Subcutaneous abdominal adipose tissue (tissue), 5 donors: ENCODE measurements at regions not wholly inside any gene's neighbourhood (a gene's known extent, or its start where the extent isn't known, plus 50 kb on each side); places are given as distances from the start of the nearest gene placed in this dataset.
"Not testable (repeated sequence)": the region's sequence is repeated elsewhere in the genome, so short reads cannot be mapped to it uniquely, and the experiment has no call there.

Experiments used
- H3K27ac ChIP-seq: one replicate; pipeline ENCODE4 v1.7.0; 2013; ENCODE audit warnings: low read depth, mild to moderate bottlenecking, inconsistent platforms, low read length, moderate library complexity
- H3K27me3 ChIP-seq, 5 donors: one replicate each; pipeline ENCODE4 v1.7.0; 2013; ENCODE audit warnings: low read length in 5 of 5, inconsistent platforms in 1 of 5; ENCODE audit not compliant: control insufficient read depth in 5 of 5, insufficient read depth in 4 of 5
- H3K36me3 ChIP-seq, 5 donors: one replicate each; pipeline ENCODE4 v1.7.0; 2013; ENCODE audit warnings: low read length in 5 of 5; ENCODE audit not compliant: control insufficient read depth in 5 of 5, insufficient read depth in 5 of 5
- H3K4me1 ChIP-seq, 5 donors: one replicate each; pipeline ENCODE4 v1.7.0; 2013; ENCODE audit warnings: low read length in 5 of 5, mild to moderate bottlenecking in 3 of 5, moderate library complexity in 1 of 5; ENCODE audit not compliant: control insufficient read depth in 5 of 5, insufficient read depth in 5 of 5
- H3K4me3 ChIP-seq, 5 donors: one replicate each; pipeline ENCODE4 v1.7.0; 2013; ENCODE audit warnings: low read length in 5 of 5, low read depth in 1 of 5
- H3K9ac ChIP-seq, 5 donors: one replicate each; pipeline ENCODE4 v1.7.0; 2013; ENCODE audit warnings: low read length in 5 of 5, mild to moderate bottlenecking in 4 of 5, moderate library complexity in 3 of 5
- H3K9me3 ChIP-seq, 5 donors: one replicate each; pipeline ENCODE4 v1.7.0; 2013; ENCODE audit warnings: low read length in 5 of 5; ENCODE audit not compliant: control insufficient read depth in 5 of 5
- donor health status: healthy.
- donor health status: healthy.
- donor health status: healthy.
- donor health status: healthy.
- donor health status: healthy.

GRCh38 chr3:33937628-33938027 lies 139.2 kb downstream of the PDCD6IP start:
- Histone ChIP-seq H3K4me1 (no peaks in the 10 kb centered on the region), H3K9ac (no peak overlapping the region), H3K27me3 (no peaks in the 10 kb centered on the region), H3K36me3 (no peaks in the 10 kb centered on the region), H3K27ac (no peak overlapping the region), H3K4me3 (no peak overlapping the region), H3K9me3 (no peaks in the 10 kb centered on the region)

- no peaks in the 10 kb centered on the region for H3K36me3 ChIP-seq
- H3K9me3 ChIP-seq, result no peaks in the 10 kb centered on the region
- H3K4me3 ChIP-seq, result no peak overlapping the region
- H3K9ac ChIP-seq, result no peak overlapping the region
- no peak overlapping the region for H3K27ac ChIP-seq
- no peaks in the 10 kb centered on the region for H3K4me1 ChIP-seq
- no peaks in the 10 kb centered on the region for H3K27me3 ChIP-seq
Observed at GRCh38 chr3:33940149-33940548, 141.7 kb downstream of the PDCD6IP start.

- H3K9ac ChIP-seq, result no peak overlapping the region
Observed at GRCh38 chr3:33940736-33941135, 142.3 kb downstream of the PDCD6IP start.

GRCh38 chr3:33941804-33942203 lies 143.4 kb downstream of the PDCD6IP start:
- no peak overlapping the region for H3K27ac ChIP-seq
- H3K9ac ChIP-seq, result no peak overlapping the region
- H3K27me3 ChIP-seq, result no peaks in the 10 kb centered on the region
- H3K4me3 ChIP-seq, result no peak overlapping the region
- H3K9me3 ChIP-seq, result no peaks in the 10 kb centered on the region
- no peaks in the 10 kb centered on the region for H3K36me3 ChIP-seq
- H3K4me1 ChIP-seq, result no peaks in the 10 kb centered on the region

More at GRCh38 chr3:33940736-33941135, 142.3 kb downstream of the PDCD6IP start:
- H3K4me3 ChIP-seq, result no peak overlapping the region
- H3K27me3 ChIP-seq, result no peaks in the 10 kb centered on the region
- no peaks in the 10 kb centered on the region for H3K36me3 ChIP-seq
- no peak overlapping the region for H3K27ac ChIP-seq
- H3K4me1 ChIP-seq, result no peaks in the 10 kb centered on the region
- H3K9me3 ChIP-seq, result no peaks in the 10 kb centered on the region

GRCh38 chr3:33942483-33943150 lies 144.2 kb downstream of the PDCD6IP start:
- H3K27ac ChIP-seq, result no peak overlapping the region
- no peaks in the 10 kb centered on the region for H3K9me3 ChIP-seq
- H3K36me3 ChIP-seq, result no peaks in the 10 kb centered on the region
- H3K4me3 ChIP-seq, result no peak overlapping the region
- H3K27me3 ChIP-seq, result no peaks in the 10 kb centered on the region
- H3K9ac ChIP-seq, result no peak overlapping the region
- no peaks in the 10 kb centered on the region for H3K4me1 ChIP-seq

- H3K36me3 ChIP-seq, result no peaks in the 10 kb centered on the region
- no peaks in the 10 kb centered on the region for H3K4me1 ChIP-seq
- H3K27me3 ChIP-seq, result peaks cover 0 to under 1% (median 0%) of the 10 kb centered on the region in 5 donors
- no peak overlapping the region for H3K27ac ChIP-seq
- H3K9me3 ChIP-seq, result no peaks in the 10 kb centered on the region
- no peak overlapping the region for H3K9ac ChIP-seq
- H3K4me3 ChIP-seq, result no peak overlapping the region
Observed at GRCh38 chr3:33943277-33943676, 144.8 kb downstream of the PDCD6IP start.

- not testable (repeated sequence) for H3K27me3 ChIP-seq, H3K27ac ChIP-seq, H3K36me3 ChIP-seq, H3K4me3 ChIP-seq, H3K9me3 ChIP-seq, H3K9ac ChIP-seq, H3K4me1 ChIP-seq
Observed at GRCh38 chr3:33946612-33947011, 148.2 kb downstream of the PDCD6IP start.

- Histone ChIP-seq H3K9ac (no peak overlapping the region), H3K4me3 (no peak overlapping the region), H3K36me3 (no peaks in the 10 kb centered on the region), H3K27me3 (peaks cover 0 to 5% (median 0%) of the 10 kb centered on the region in 5 donors), H3K27ac (no peak overlapping the region), H3K9me3 (no peaks in the 10 kb centered on the region), H3K4me1 (no peaks in the 10 kb centered on the region)
Observed at GRCh38 chr3:33947272-33948195, 149.1 kb downstream of the PDCD6IP start.

- Histone ChIP-seq H3K9ac (no peak overlapping the region), H3K9me3 (no peaks in the 10 kb centered on the region), H3K27me3 (peaks cover 0 to 5% (median 0%) of the 10 kb centered on the region in 5 donors), H3K4me1 (no peaks in the 10 kb centered on the region), H3K27ac (no peak overlapping the region), H3K4me3 (no peak overlapping the region), H3K36me3 (no peaks in the 10 kb centered on the region)
Observed at GRCh38 chr3:33949074-33949473, 150.6 kb downstream of the PDCD6IP start.

GRCh38 chr3:33954956-33955355 lies 156.5 kb downstream of the PDCD6IP start:
- no peaks in the 10 kb centered on the region for H3K4me1 ChIP-seq
- no peaks in the 10 kb centered on the region for H3K9me3 ChIP-seq
- H3K36me3 ChIP-seq, result no peaks in the 10 kb centered on the region
- no peak overlapping the region for H3K27ac ChIP-seq
- H3K27me3 ChIP-seq, result no peaks in the 10 kb centered on the region
- H3K4me3 ChIP-seq, result no peak overlapping the region
- no peak overlapping the region for H3K9ac ChIP-seq
